Astrocyte of the spinal cord (primary cell): ENCODE measurements at regions not wholly inside any gene's neighbourhood (a gene's known extent, or its start where the extent isn't known, plus 50 kb on each side); places are given as distances from the start of the nearest gene placed in this dataset.
"Not testable (repeated sequence)": the region's sequence is repeated elsewhere in the genome, so short reads cannot be mapped to it uniquely, and the experiment has no call there.

Source experiments
- DNase-seq: peaks from one replicate; pipeline ENCODE4 v3.0.0; 2011; ENCODE audit warnings: low read depth, low spot score
- H3K4me3 ChIP-seq: 2 replicates; pipeline ENCODE4 v1.5.1; 2011; ENCODE audit warnings: low read depth, mild to moderate bottlenecking, low read length, moderate library complexity
- CTCF ChIP-seq: IDR thresholded peaks from 2 replicates; pipeline ENCODE4 v1.5.1; 2012; ENCODE audit warnings: low read depth, mild to moderate bottlenecking, low read length, inconsistent platforms
- in situ Hi-C: cut with HindIII; loops from 2 replicates; pipeline ENCODE4 v1.10.0; 2017; ENCODE audit warnings: low sequenced_read_pairs

GRCh38 chr12:127041985-127042625, 1224.9 kb upstream of the TMEM132C start:
- in situ Hi-C loops = no loop called here
- DNase-seq = no peak
- no peak overlapping the region for H3K4me3 ChIP-seq
- TF ChIP-seq CTCF = no peak

- no peak for DNase-seq
- no peak for TF ChIP-seq CTCF
- in situ Hi-C loops = no loop called here
- H3K4me3 ChIP-seq = no peak overlapping the region
These were observed 1223.2 kb upstream of the TMEM132C start for GRCh38 chr12:127043731-127044130.

DNA sequence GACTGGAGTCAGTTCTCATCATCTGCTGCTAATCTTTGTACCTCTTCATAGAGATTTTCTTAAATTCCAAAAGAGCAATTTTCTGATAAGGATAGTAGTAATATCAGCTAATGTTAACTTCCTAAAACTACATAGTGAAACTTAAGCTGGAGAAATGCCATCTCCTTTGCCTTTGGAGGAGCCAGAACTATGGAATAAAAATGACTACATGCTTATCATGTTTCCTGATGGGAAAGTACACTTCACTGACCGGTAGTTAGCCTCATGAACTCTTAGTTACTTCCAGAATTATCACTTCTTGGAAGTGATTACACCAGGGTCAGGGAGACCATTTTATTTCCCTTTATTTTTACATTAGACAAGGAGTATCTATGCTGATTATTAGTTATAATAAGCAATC, 1222.1 kb upstream of the TMEM132C start:
- no peak for TF ChIP-seq CTCF
- in situ Hi-C loops = no loop called here
- no peak overlapping the region for H3K4me3 ChIP-seq
- DNase-seq = no peak

DNA sequence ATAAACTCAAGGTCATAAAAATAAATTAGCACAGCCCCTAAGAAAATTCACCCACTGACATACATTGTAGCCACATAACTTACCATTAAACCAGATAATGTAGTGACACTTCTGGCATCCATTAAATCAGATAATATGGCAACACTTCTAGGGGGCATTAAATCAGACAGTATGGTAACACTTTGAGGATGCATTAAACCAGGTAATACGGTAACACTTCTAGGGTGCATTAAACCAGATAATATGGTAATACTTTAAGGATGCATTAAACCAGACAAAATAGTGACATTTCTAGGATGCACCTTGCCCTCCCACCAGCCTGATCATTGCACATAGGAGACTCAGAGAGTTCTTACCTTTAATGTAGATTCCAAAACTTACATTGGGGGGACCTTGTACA, 1220.5 kb upstream of the TMEM132C start:
- TF ChIP-seq CTCF = no peak
- no peak overlapping the region for H3K4me3 ChIP-seq
- no peak for DNase-seq
- in situ Hi-C loops = no loop called here

GRCh38 chr12:127048057-127048456, 1218.9 kb upstream of the TMEM132C start:
- H3K4me3 ChIP-seq = no peak overlapping the region
- no peak for TF ChIP-seq CTCF
- no peak for DNase-seq
- in situ Hi-C loops = no loop called here

GRCh38 chr12:127048525-127048924, 1218.4 kb upstream of the TMEM132C start:
- DNase-seq, in situ Hi-C loops, H3K4me3 ChIP-seq: not testable (repeated sequence)

- in situ Hi-C loops = no loop called here
- TF ChIP-seq CTCF = no peak
- DNase-seq = no peak
- H3K4me3 ChIP-seq = no peak overlapping the region
These were observed 1215.8 kb upstream of the TMEM132C start for GRCh38 chr12:127051139-127051538.
